Skeletal muscle tissue (tissue), 3 donors: ENCODE measurements at regions not wholly inside any gene's neighbourhood (a gene's known extent, or its start where the extent isn't known, plus 50 kb on each side); places are given as distances from the start of the nearest gene placed in this dataset.

ENCODE experiments used
- H3K27ac ChIP-seq: one replicate; pipeline ENCODE4 v1.7.0; 2013; ENCODE audit warnings: mild to moderate bottlenecking, low read depth, low read length, inconsistent platforms
- H3K27me3 ChIP-seq, 3 donors: one replicate each; pipeline ENCODE4 v1.7.0; 2013; ENCODE audit warnings: low read length in 3 of 3; ENCODE audit not compliant: control insufficient read depth in 3 of 3, insufficient read depth in 3 of 3
- H3K36me3 ChIP-seq, 3 donors: one replicate each; pipeline ENCODE4 v1.7.0; 2013; ENCODE audit warnings: low read length in 3 of 3; ENCODE audit not compliant: control insufficient read depth in 3 of 3, insufficient read depth in 3 of 3
- H3K4me1 ChIP-seq, 3 donors: one replicate each; pipeline ENCODE4 v1.7.0; 2013; ENCODE audit warnings: low read length in 3 of 3, mild to moderate bottlenecking in 3 of 3; ENCODE audit not compliant: control insufficient read depth in 3 of 3, insufficient read depth in 3 of 3
- H3K4me3 ChIP-seq, 3 donors: one replicate each; pipeline ENCODE4 v1.7.0; 2013; ENCODE audit warnings: low read length in 3 of 3
- H3K9ac ChIP-seq, 3 donors: one replicate each; pipeline ENCODE4 v1.7.0; 2013; ENCODE audit warnings: low read length in 3 of 3, mild to moderate bottlenecking in 3 of 3, moderate library complexity in 2 of 3, low read depth in 1 of 3
- H3K9me3 ChIP-seq, 3 donors: one replicate each; pipeline ENCODE4 v1.7.0; 2013; ENCODE audit warnings: low read length in 3 of 3; ENCODE audit not compliant: control insufficient read depth in 3 of 3
- donor health status: Osteomylitis.

- Histone ChIP-seq H3K4me1 (no peaks in the 10 kb centered on the region), H3K36me3 (no peaks in the 10 kb centered on the region), H3K9ac (no peak overlapping the region), H3K27me3 (peaks cover 17 to 21% (median 20%) of the 10 kb centered on the region in 3 donors), H3K27ac (no peak overlapping the region), H3K4me3 (no peak overlapping the region), H3K9me3 (no peaks in the 10 kb centered on the region)
Measured at GRCh38 chr22:22089459-22090308, 107.1 kb upstream of the TOP3B start.

- Histone ChIP-seq H3K27me3 (peaks cover 16 to 22% (median 19%) of the 10 kb centered on the region in 3 donors), H3K4me1 (no peaks in the 10 kb centered on the region), H3K9ac (no peak overlapping the region)
Measured at GRCh38 chr22:22088658-22089458, 106.3 kb upstream of the TOP3B start.

GRCh38 chr22:22087854-22088657, 105.5 kb upstream of the TOP3B start:
- no peak overlapping the region for H3K9ac ChIP-seq
- no peak overlapping the region for H3K4me3 ChIP-seq
- H3K27me3 ChIP-seq = peaks cover 18 to 23% (median 19%) of the 10 kb centered on the region in 3 donors
- H3K36me3 ChIP-seq = no peaks in the 10 kb centered on the region
- H3K27ac ChIP-seq = no peak overlapping the region
- H3K4me1 ChIP-seq = no peaks in the 10 kb centered on the region
- H3K9me3 ChIP-seq = no peaks in the 10 kb centered on the region

More at GRCh38 chr22:22088658-22089458, 106.3 kb upstream of the TOP3B start:
- no peak overlapping the region for H3K27ac ChIP-seq
- no peak overlapping the region for H3K4me3 ChIP-seq
- no peaks in the 10 kb centered on the region for H3K9me3 ChIP-seq
- no peaks in the 10 kb centered on the region for H3K36me3 ChIP-seq

GRCh38 chr22:22086501-22087158, 104.0 kb upstream of the TOP3B start:
- no peak overlapping the region for H3K27ac ChIP-seq
- H3K4me1 ChIP-seq = no peaks in the 10 kb centered on the region
- peaks cover 12 to 25% (median 19%) of the 10 kb centered on the region in 3 donors for H3K27me3 ChIP-seq
- no peak overlapping the region for H3K9ac ChIP-seq
- H3K36me3 ChIP-seq = no peaks in the 10 kb centered on the region
- no peak overlapping the region for H3K4me3 ChIP-seq
- no peaks in the 10 kb centered on the region for H3K9me3 ChIP-seq

GRCh38 chr22:22085702-22086500, 103.3 kb upstream of the TOP3B start:
- Histone ChIP-seq H3K9me3 (no peaks in the 10 kb centered on the region), H3K4me1 (no peaks in the 10 kb centered on the region), H3K27ac (no peak overlapping the region), H3K36me3 (no peaks in the 10 kb centered on the region), H3K4me3 (no peak overlapping the region), H3K9ac (no peak overlapping the region), H3K27me3 (peaks cover 17 to 29% (median 18%) of the 10 kb centered on the region in 3 donors)

- Histone ChIP-seq H3K27ac (no peak overlapping the region), H3K4me3 (no peak overlapping the region), H3K4me1 (no peaks in the 10 kb centered on the region), H3K9me3 (no peaks in the 10 kb centered on the region), H3K36me3 (no peaks in the 10 kb centered on the region), H3K9ac (no peak overlapping the region), H3K27me3 (peaks cover 22 to 32% (median 23%) of the 10 kb centered on the region in 3 donors)
Measured at GRCh38 chr22:22084089-22084711, 101.6 kb upstream of the TOP3B start.

- no peaks in the 10 kb centered on the region for H3K9me3 ChIP-seq
Measured at GRCh38 chr22:22082960-22083359, 100.4 kb upstream of the TOP3B start.

DNA sequence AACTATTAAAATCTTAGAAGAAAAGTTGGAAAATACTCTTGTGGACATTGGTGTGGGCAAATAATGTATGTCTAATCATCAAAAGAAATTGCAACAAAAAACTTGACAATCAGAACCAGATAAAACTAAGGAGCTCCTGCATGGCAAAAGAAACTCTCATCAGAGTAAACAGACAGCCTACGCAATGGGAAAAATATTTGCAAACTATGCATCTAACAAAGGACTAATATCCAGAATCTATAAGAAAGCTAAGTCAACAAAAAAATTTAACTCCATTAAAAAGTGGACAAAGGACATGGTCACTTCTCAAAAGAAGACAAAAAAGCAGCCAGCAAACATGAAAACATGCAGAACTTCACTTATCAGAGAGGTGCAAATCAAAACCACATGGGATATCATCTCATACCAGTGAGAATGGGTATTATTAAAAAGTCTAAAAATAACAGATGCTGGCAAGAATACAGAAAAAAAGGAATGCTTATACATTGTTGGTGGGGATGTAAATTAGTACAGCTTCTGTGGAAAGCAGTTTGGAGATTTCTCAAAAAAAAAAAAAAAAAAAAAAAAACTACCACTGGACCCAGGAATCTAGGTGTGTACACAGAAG, 99.7 kb upstream of the TOP3B start:
- H3K27ac ChIP-seq = no peak overlapping the region
- no peaks in the 10 kb centered on the region for H3K4me1 ChIP-seq
- no peak overlapping the region for H3K9ac ChIP-seq
- no peaks in the 10 kb centered on the region for H3K36me3 ChIP-seq
- no peak overlapping the region for H3K4me3 ChIP-seq
- H3K27me3 ChIP-seq = peaks cover 15 to 24% (median 20%) of the 10 kb centered on the region in 3 donors
- H3K9me3 ChIP-seq = no peaks in the 10 kb centered on the region

More at GRCh38 chr22:22082960-22083359, 100.4 kb upstream of the TOP3B start:
- H3K9ac ChIP-seq = no peak overlapping the region
- no peak overlapping the region for H3K27ac ChIP-seq
- H3K4me3 ChIP-seq = no peak overlapping the region
- no peaks in the 10 kb centered on the region for H3K4me1 ChIP-seq
- H3K27me3 ChIP-seq = peaks cover 15 to 24% (median 20%) of the 10 kb centered on the region in 3 donors
- no peaks in the 10 kb centered on the region for H3K36me3 ChIP-seq
